ENCODE measurements at regions not wholly inside any gene's neighbourhood (a gene's known extent, or its start where the extent isn't known, plus 50 kb on each side); places are given as distances from the start of the nearest gene placed in this dataset.
"Not testable (repeated sequence)": the region's sequence is repeated elsewhere in the genome, so short reads cannot be mapped to it uniquely, and the experiment has no call there.

DNA sequence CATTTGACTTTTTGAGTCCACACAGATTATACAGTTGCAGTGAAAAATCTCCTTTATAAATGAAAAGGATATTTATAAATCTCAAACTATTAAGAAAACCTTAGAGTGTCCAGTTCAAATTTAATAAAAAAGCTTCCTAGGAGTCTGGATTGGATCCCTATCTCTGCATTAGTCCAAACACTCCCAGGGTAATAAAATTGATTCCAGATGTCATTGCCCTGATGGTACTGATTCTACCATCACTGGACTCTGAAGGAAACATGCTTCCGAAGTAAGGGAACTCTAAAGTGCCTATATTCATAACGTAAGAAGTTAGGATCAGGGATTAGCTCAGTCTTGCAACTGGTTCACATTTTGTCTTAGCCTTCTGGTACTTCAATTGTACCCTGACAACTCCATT lies 1325.1 kb upstream of the MAP3K7 start:
- no peak for DNase-seq (ENCODE audit: extremely low spot score, unreplicated experiment)
- no peaks in the 10 kb centered on the region for H3K36me3 Mint-ChIP-seq (ENCODE audit: unreplicated experiment)
- no peak for TF ChIP-seq CTCF (IDR thresholded peaks at IDR 0.05)
- H3K9me3 Mint-ChIP-seq (ENCODE audit: unreplicated experiment): peaks cover 13% of the 10 kb centered on the region
- no peak overlapping the region for H3K4me3 Mint-ChIP-seq (ENCODE audit: unreplicated experiment)
- H3K27me3 Mint-ChIP-seq (ENCODE audit: unreplicated experiment): no peaks in the 10 kb centered on the region
- H3K4me1 Mint-ChIP-seq (ENCODE audit: unreplicated experiment): peaks cover 3% of the 10 kb centered on the region
- no peak overlapping the region for H3K27ac Mint-ChIP-seq (ENCODE audit: unreplicated experiment)

DNA sequence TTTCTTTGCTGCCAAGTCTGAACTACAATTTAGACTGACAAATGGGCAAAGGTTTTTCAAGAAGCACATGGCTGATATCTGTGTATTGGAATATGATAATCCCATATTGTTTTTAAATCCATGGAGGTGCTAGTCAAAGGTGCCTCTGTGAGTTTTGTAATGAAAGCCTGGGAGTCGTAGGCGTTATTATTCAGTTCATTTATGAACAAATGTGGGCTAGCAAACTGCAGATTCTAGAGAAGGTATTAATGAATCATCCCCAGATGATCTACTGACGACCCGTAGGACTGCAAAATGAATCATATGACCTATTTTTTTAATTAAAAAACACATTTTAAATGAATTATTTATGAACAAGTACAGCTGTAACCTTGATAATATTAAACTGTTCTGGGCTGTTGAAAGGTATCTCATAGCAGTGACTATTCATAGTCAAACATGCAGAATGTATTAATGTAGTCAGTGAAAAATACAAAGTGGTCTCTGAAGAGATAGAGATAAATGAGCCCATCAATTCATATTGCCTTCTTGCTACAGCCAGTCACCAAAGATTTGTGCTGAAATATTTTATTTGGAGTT lies 1317.8 kb upstream of the MAP3K7 start:
- H3K4me3 Mint-ChIP-seq (ENCODE audit: unreplicated experiment): no peak overlapping the region
- TF ChIP-seq CTCF (IDR thresholded peaks at IDR 0.05): no peak
- no peak overlapping the region for H3K27ac Mint-ChIP-seq (ENCODE audit: unreplicated experiment)
- DNase-seq (ENCODE audit: extremely low spot score, unreplicated experiment): no peak
- H3K36me3 Mint-ChIP-seq (ENCODE audit: unreplicated experiment): no peaks in the 10 kb centered on the region
- no peaks in the 10 kb centered on the region for H3K27me3 Mint-ChIP-seq (ENCODE audit: unreplicated experiment)
- H3K9me3 Mint-ChIP-seq (ENCODE audit: unreplicated experiment): peaks cover 6% of the 10 kb centered on the region
- no peaks in the 10 kb centered on the region for H3K4me1 Mint-ChIP-seq (ENCODE audit: unreplicated experiment)

DNA sequence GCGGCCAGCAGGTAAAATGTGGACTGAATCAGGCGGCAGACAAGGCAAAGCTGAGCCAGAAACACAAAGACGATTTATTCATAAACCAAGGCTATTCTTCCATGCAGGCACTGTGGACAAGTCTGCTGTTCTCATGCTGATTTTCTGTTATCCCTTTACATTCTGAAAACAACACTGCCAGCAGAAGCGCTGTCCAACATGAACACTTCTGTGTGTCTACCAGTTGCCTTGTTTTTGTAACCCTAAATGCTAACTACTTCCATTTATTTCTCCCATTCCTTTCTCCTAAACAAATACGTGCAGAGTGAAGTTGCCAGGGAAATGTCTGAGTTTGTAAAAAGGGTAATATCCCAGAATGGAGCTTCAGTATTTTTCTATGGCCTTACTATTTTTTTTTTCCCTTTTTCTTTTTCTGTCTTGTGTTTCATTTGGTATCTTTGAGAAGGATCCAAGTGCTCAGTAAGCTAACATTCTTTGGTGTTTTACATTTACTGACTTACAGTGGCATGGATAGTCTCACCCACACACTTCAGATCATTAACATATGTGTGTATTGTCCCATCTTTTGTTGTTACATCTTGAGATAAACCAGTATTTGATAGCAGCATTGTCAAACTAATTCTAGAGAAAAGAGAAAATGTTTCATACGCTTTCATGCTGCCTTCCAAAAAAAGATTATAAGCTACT lies 1308.9 kb upstream of the MAP3K7 start:
- Mint-ChIP-seq H3K36me3 (ENCODE audit: unreplicated experiment) (no peaks in the 10 kb centered on the region), H3K4me3 (ENCODE audit: unreplicated experiment) (no peak overlapping the region), H3K27ac (ENCODE audit: unreplicated experiment) (peak overlapping the region; percentile 47), H3K27me3 (ENCODE audit: unreplicated experiment) (no peaks in the 10 kb centered on the region), H3K9me3 (ENCODE audit: unreplicated experiment) (peaks cover 14% of the 10 kb centered on the region), H3K4me1 (ENCODE audit: unreplicated experiment) (peaks cover 15% of the 10 kb centered on the region)
- peak; percentile 30 for TF ChIP-seq CTCF (IDR thresholded peaks at IDR 0.05)
- DNase-seq (ENCODE audit: extremely low spot score, unreplicated experiment): no peak

GRCh38 chr6:91886183-91886795 lies 1299.4 kb upstream of the MAP3K7 start:
- H3K36me3 Mint-ChIP-seq (ENCODE audit: unreplicated experiment): peaks cover 4% of the 10 kb centered on the region
- TF ChIP-seq CTCF (IDR thresholded peaks at IDR 0.05): no peak
- no peaks in the 10 kb centered on the region for H3K4me1 Mint-ChIP-seq (ENCODE audit: unreplicated experiment)
- H3K4me3 Mint-ChIP-seq (ENCODE audit: unreplicated experiment): no peak overlapping the region
- H3K27me3 Mint-ChIP-seq (ENCODE audit: unreplicated experiment): no peaks in the 10 kb centered on the region
- H3K27ac Mint-ChIP-seq (ENCODE audit: unreplicated experiment): no peak overlapping the region
- DNase-seq (ENCODE audit: extremely low spot score, unreplicated experiment): no peak
- peaks cover 13% of the 10 kb centered on the region for H3K9me3 Mint-ChIP-seq (ENCODE audit: unreplicated experiment)

- H3K36me3 Mint-ChIP-seq (ENCODE audit: unreplicated experiment); DNase-seq (ENCODE audit: extremely low spot score, unreplicated experiment); H3K4me3 Mint-ChIP-seq (ENCODE audit: unreplicated experiment); H3K4me1 Mint-ChIP-seq (ENCODE audit: unreplicated experiment); H3K27ac Mint-ChIP-seq (ENCODE audit: unreplicated experiment); H3K27me3 Mint-ChIP-seq (ENCODE audit: unreplicated experiment): not testable (repeated sequence)
- peaks cover 13% of the 10 kb centered on the region for H3K9me3 Mint-ChIP-seq (ENCODE audit: unreplicated experiment)
Observed at GRCh38 chr6:91881791-91882190, 1294.9 kb upstream of the MAP3K7 start.

All from osteocyte (in vitro differentiated cells).